Natural killer cell (primary cell): ENCODE measurements at regions not wholly inside any gene's neighbourhood (a gene's known extent, or its start where the extent isn't known, plus 50 kb on each side); places are given as distances from the start of the nearest gene placed in this dataset.

Experiments
- ATAC-seq, 3 donors: fragments of 150-1000 bp in 2 of 3; fragments of 200-7000 bp in 1 of 3; cut with Tn5 transposase; 1 replicate in 1 of 3; 2 replicates in 2 of 3; pipeline ENCODE4 v1.10.0; 2021; ENCODE audit warnings: mild to moderate bottlenecking in 2 of 3, moderate library complexity in 2 of 3
- DNase-seq, 2 donors: peaks; one replicate each; pipeline versions ENCODE4 v3.0.0 to v3.0.0-alpha.2; 2013 to 2021; ENCODE audit warnings: mixed read lengths in 1 of 2
- H3K27ac ChIP-seq: one replicate; pipeline ENCODE4 v1.5.1; 2013; ENCODE audit warnings: mild to moderate bottlenecking, low read length
- H3K27me3 ChIP-seq: one replicate; pipeline ENCODE4 v1.6.1; 2013; ENCODE audit warnings: low read length; ENCODE audit not compliant: control insufficient read depth, insufficient read depth
- H3K36me3 ChIP-seq: one replicate; pipeline ENCODE4 v1.6.1; 2013; ENCODE audit warnings: low read length; ENCODE audit not compliant: control insufficient read depth, insufficient read depth
- H3K4me1 ChIP-seq: one replicate; pipeline ENCODE4 v1.6.1; 2013; ENCODE audit warnings: low read length; ENCODE audit not compliant: control insufficient read depth, insufficient read depth
- H3K4me3 ChIP-seq: one replicate; pipeline ENCODE4 v1.5.1; 2013; ENCODE audit warnings: low read length
- H3K9me3 ChIP-seq: one replicate; pipeline ENCODE4 v1.6.1; 2013; ENCODE audit warnings: low read length; ENCODE audit not compliant: control insufficient read depth, insufficient read depth
- H3K27ac Mint-ChIP-seq, 2 donors: one replicate each; pipeline ENCODE4 v1.8.0; 2022; ENCODE audit warnings: mild to moderate bottlenecking in 2 of 2, mixed read lengths in 2 of 2, moderate library complexity in 1 of 2
- H3K27me3 Mint-ChIP-seq, 2 donors: one replicate each; pipeline ENCODE4 v1.8.0; 2022; ENCODE audit warnings: low read depth in 2 of 2, mixed read lengths in 2 of 2
- H3K36me3 Mint-ChIP-seq: one replicate; pipeline ENCODE4 v1.8.0; 2022; ENCODE audit warnings: mixed read lengths
- H3K4me1 Mint-ChIP-seq, 2 donors: one replicate each; pipeline ENCODE4 v1.8.0; 2022; ENCODE audit warnings: mixed read lengths in 2 of 2
- H3K4me3 Mint-ChIP-seq: one replicate; pipeline ENCODE4 v1.8.0; 2022; ENCODE audit warnings: mild to moderate bottlenecking, moderate library complexity, mixed read lengths
- H3K9me3 Mint-ChIP-seq, 2 donors: one replicate each; pipeline ENCODE4 v1.8.0; 2022; ENCODE audit warnings: mixed read lengths in 2 of 2
- CTCF ChIP-seq: fragments of 200-600 bp; IDR thresholded peaks from one replicate; pipeline ENCODE4 v1.8.0; 2022; ENCODE audit warnings: antibody characterized with exemption
- WGBS: methylation state at CpG from one replicate; pipeline ENCODE4 v1.1.7; 2013; ENCODE audit warnings: missing lambda C conversion rate; ENCODE audit not compliant: insufficient coverage; 5-methylcytosine and 5-hydroxymethylcytosine counted together
- intact Hi-C: fragments of 100-400 bp; cut with micrococcal nuclease; formaldehyde crosslinking; loops from one replicate; pipeline ENCODE4 v1.14.2; 2022

DNA sequence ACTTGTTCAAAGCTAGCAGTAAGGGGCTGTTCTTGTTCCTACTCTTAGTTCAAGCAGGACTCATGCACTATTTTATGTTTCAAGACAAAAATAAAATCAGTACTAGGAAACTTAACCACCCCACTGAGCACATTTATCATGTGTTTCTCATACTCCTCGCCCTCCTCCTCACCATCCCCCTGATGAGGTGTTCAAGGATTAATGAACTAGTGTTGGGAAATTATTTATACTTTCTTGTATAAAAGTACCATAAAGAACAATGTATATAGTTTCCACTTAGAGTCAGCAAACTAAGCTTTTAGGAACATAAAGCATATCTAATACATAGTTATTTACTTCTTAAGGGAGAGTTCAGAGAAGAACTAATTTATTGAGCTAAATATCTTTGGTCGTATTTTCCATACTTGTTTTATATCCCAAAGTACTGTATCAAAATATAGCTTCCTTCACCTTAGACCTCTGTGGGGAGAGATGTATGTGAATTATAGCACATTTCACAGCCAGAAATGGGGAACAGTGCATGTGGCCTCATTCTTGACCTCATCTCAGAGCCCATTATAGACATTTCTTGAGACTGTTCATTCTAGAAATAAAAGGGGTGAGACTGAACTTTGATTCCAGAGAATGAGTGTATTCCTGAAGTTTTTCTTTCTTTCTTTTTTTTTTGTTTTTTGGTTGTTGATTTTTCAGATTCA is 326.5 kb upstream of the MAP3K7 start:
- no peaks in the 10 kb centered on the region for H3K4me1 Mint-ChIP-seq
- H3K36me3 Mint-ChIP-seq: no peaks in the 10 kb centered on the region
- peaks cover 4% of the 10 kb centered on the region in 2 donors for H3K9me3 Mint-ChIP-seq
- TF ChIP-seq CTCF: no peak
- no peaks in the 10 kb centered on the region for H3K27me3 ChIP-seq
- no peak for DNase-seq
- no peak overlapping the region for H3K4me3 ChIP-seq
- whole genome bisulfite sequencing: no CpG with 5 or more reads among the region's 2 CpGs
- H3K27ac Mint-ChIP-seq: no peak overlapping the region
- H3K9me3 ChIP-seq: peaks cover 5% of the 10 kb centered on the region
- H3K27ac ChIP-seq: no peak overlapping the region
- H3K27me3 Mint-ChIP-seq: no peaks in the 10 kb centered on the region
- intact Hi-C loops: no loop called here
- H3K36me3 ChIP-seq: no peaks in the 10 kb centered on the region
- no peak overlapping the region for H3K4me3 Mint-ChIP-seq
- H3K4me1 ChIP-seq: no peaks in the 10 kb centered on the region
- no peak for ATAC-seq

DNA sequence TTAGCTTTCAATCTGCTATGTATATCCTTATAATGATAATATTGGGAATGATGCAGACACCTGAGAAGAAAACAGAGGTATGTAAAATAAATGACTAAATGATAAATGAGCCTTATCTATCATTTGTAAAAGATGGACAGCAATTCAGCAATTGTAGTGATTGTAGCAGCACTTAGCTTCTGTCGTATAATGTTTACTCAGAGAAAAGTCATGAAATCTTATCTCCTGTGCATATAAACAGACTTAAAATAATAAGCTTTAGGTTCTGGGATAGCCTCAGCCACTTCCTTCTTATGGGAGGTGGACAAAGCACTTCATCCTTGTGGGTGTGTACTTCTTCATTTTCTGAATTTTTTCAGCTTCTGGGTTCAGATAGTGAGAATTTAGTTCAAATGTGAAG is 324.8 kb upstream of the MAP3K7 start:
- H3K4me3 Mint-ChIP-seq: no peak overlapping the region
- H3K9me3 Mint-ChIP-seq: peaks cover 4% of the 10 kb centered on the region in 2 donors
- intact Hi-C loops: no loop called here

DNA sequence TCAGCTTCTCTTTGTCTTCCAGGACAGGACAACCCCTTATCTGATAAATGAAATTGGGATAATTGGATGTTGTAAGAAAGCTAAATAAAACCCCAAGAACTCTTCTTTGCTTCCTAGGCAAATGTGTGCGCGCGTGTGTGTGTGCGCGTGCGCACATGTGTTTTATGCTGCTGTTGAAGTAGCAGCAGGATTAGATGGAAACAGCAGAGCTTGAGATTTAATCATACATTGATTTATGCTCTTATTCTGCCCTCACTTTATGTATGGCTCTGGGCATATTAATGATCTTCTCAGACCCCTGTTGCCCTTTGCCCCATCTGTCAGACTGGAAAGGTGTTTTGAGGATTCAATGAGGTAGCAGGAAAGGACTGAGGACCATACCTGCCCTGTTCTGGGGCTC is 324.0 kb upstream of the MAP3K7 start:
- Histone ChIP-seq H3K9me3 (peaks cover 5% of the 10 kb centered on the region), H3K27ac (no peak overlapping the region), H3K4me3 (no peak overlapping the region), H3K27me3 (no peaks in the 10 kb centered on the region), H3K4me1 (no peaks in the 10 kb centered on the region), H3K36me3 (no peaks in the 10 kb centered on the region)
- intact Hi-C loops: no loop called here
- no peak overlapping the region for H3K27ac Mint-ChIP-seq
- H3K9me3 Mint-ChIP-seq: peaks cover 4% of the 10 kb centered on the region in 2 donors
- no peak for DNase-seq
- no peak overlapping the region for H3K4me3 Mint-ChIP-seq
- no peaks in the 10 kb centered on the region for H3K27me3 Mint-ChIP-seq
- H3K36me3 Mint-ChIP-seq: no peaks in the 10 kb centered on the region
- ATAC-seq: no peak
- WGBS: 90% methylated on average over 6 of the region's 6 CpGs
- H3K4me1 Mint-ChIP-seq: no peaks in the 10 kb centered on the region
- no peak for TF ChIP-seq CTCF

More for the DNA sequence above, 324.8 kb upstream of the MAP3K7 start:
- no peak overlapping the region for H3K27ac Mint-ChIP-seq
- Histone ChIP-seq H3K27me3 (no peaks in the 10 kb centered on the region), H3K4me1 (no peaks in the 10 kb centered on the region), H3K9me3 (peaks cover 5% of the 10 kb centered on the region), H3K36me3 (no peaks in the 10 kb centered on the region), H3K27ac (no peak overlapping the region), H3K4me3 (no peak overlapping the region)
- DNase-seq (no peak), ATAC-seq (no peak)
- no peaks in the 10 kb centered on the region for H3K27me3 Mint-ChIP-seq
- whole genome bisulfite sequencing: no CpG with 5 or more reads among the region's 1 CpG
- H3K36me3 Mint-ChIP-seq: no peaks in the 10 kb centered on the region
- no peak for TF ChIP-seq CTCF
- H3K4me1 Mint-ChIP-seq: no peaks in the 10 kb centered on the region
